H4 (cell line): ENCODE measurements at regions not wholly inside any gene's neighbourhood (a gene's known extent, or its start where the extent isn't known, plus 50 kb on each side); places are given as distances from the start of the nearest gene placed in this dataset.
A peak's percentile ranks its signal among the peaks of the same experiment; 100 is the strongest.

Experiments
- DNase-seq: peaks from one replicate; pipeline ENCODE4 v3.0.0-alpha.2; 2015; ENCODE audit warnings: low spot score

GRCh38 chr4:13849778-13850177 lies 222.3 kb upstream of the BOD1L1 start:
- DNase-seq = no peak

GRCh38 chr4:13851085-13851940 lies 223.8 kb upstream of the BOD1L1 start:
- DNase-seq = no peak

GRCh38 chr4:13852411-13852810 lies 224.9 kb upstream of the BOD1L1 start:
- no peak for DNase-seq

DNA sequence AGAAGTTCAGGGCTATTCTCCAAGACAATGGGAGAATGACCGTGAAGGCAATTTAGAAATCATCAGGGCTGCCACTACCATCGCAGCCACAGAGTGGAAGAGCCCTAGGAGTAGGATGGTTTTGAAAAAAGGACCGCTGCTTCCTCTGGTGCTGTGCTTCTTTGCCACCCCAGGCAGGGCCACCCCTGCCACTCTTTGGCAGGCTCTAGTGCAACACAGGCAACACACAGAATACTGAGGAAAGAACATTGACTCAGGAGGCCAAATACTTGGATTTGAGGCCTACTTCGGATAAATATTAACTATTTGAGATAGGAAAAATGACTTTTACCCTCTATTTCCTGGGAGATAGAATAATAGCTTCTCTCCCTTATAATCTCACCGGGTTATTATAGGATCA lies 228.9 kb upstream of the BOD1L1 start:
- DNase-seq = no peak

DNA sequence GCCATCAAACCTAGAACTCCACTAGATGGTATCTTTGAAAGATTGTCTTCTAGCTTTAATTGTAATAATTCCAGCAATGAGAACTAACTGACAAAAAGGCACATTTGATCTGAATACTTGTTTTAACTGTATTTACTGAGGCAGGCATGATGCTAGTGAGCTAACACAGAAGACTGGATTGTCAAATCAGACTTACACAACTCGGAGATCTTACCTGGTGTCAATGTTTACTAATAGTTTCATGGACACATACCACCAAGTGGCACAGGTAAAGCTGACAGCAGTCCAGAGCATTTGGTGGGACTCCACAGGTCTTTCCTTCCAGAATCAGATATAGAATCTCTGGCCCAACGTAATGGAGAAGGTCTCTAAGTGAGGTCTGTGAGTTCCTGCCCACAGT lies 229.9 kb upstream of the BOD1L1 start:
- no peak for DNase-seq

DNA sequence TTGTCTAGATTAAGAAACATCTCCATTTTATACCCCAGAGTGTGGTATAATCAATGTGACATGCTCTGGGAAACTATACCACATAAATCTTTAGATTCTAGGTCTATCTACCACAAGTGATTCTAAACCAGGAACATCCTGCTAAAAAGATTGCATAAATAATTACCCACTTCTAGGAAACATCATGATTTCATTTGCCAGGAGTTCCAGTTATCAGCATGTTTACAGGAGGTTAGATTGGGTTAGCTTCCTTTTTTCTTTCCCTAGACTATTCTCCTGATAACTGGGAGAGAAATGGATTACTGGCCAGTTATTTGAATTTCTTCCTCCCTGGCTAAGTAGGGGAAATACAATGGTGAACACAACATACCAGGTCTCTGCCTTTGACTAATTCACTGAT lies 230.3 kb upstream of the BOD1L1 start:
- no peak for DNase-seq

DNA sequence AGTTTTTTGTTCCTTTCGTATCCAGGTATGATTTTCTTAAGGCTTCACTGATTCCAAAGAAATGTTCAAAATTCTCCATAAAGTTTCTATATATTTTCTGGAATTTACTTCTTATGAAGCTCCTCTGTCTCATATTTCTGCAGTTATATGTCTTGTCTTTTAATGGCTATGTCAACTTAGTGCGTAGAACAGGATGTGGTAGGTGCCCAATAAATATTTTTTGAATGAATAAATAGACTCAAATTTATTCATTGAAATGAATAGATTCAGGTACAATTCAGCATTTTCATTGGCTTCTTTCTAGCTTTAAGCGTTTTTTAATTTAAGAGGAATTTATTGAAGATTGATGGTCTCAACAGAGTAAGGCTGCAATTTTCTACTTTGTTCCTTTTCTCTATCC lies 231.9 kb upstream of the BOD1L1 start:
- DNase-seq = no peak

- no peak for DNase-seq
Observed at GRCh38 chr4:13860126-13860525, 232.6 kb upstream of the BOD1L1 start.

DNA sequence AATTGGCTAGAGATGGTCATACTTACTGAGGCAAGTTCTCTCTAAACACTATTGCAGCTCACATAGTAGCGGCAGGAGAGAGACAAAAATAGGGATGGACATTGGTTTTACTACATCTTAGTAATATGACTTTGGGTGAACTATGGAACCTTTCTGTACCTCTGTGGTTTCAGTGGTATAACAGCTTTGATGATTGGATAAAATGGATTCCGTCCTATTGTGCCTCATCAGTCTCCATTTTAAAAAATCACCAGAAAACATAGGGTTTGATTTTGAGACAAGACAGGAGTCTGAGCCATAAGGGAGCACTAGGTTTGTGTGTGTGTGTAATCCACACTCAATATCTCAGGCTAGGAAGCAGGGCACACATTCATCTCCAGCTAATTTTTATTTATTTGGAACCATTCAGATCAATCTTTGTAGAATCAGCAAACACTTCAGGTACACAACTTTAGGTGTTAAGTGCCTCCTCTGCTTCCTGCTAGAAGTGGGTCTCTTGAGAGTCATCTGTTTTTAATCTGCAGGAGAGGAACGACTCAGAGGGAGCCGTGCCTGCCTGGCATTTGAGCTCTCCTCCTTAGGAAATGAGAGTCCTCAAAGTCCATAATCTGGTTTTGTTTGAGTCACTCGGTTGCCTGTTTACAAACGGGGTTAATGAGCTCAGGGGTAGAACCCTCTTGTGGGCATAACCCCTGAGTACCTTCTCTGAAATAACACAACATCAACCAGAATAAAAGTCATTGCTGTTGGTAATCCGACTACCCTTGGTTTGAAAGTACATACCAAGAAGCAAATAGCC lies 238.5 kb upstream of the BOD1L1 start:
- peak; percentile 25 for DNase-seq

DNA sequence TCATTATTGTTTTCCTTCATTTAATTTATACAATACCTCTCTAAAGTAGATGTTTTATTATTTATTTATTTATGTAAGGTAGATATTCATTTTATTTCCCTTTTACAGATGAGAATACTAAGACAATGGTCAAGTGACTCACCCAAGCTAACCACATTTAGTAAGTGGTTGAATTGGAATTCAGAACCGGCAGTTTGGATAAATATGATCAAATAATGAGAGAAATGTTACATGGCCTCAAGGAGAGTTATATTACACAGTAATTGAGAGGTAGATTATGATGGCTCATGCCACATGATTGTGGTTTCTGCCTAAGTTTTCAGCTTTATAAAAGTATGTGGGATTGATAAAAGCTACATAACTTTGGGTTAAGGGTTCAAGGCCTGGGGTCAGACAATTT lies 239.4 kb upstream of the BOD1L1 start:
- DNase-seq = no peak

DNA sequence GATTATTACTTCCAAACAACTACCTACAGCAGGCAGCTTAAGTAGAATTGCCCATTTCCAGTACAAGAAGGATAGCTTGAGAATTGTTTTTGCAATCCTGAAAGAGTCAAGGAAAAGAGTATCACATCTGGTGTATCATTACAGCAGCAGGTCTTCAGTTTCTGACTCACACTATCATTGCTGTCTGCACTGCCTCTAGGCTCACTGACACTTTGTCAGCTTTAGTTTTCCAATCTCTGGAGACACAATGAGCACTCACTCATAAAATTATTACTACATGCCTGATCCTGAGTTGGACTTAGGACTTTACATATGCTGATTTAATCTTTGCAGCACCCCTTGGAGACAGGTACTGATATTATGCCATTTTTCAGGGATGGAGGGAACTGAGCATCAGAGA lies 244.6 kb upstream of the BOD1L1 start:
- no peak for DNase-seq

DNA sequence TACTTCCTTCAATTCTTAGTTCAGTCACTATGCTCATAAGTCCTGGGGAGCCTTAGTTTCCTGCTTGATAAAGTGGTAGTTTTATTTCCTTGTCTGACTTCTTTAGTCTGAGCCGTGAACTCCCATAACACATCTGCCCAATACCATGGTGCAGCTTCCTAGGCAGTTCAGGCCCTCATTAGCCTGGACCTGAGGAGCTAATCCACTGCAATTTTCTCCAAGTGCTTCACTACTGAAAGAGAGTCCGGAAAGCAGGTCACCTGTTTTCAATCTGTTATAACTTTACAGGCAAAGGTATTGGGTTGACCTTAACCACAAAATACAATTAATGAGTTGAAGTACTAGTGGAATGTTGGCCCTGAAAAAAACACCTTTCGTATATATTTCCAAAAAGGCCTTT lies 245.4 kb upstream of the BOD1L1 start:
- DNase-seq = no peak

DNA sequence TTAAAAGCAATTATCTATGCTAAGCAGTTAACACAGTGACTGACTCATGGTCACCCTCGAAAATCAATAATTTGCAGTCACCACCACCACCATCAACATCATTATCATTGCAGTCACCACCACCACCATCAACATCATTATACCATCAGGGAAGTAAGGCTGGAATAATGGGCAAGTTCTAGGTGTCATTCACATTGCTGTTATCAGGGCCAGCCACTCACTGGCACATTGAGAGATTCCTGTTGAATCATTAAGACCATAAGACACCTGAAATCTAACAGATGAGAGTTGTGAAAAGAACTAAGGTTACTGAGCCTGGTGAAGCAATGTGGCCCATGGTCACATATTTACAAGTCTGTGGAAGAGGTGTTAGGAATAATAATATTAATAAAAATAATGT lies 247.7 kb upstream of the BOD1L1 start:
- no peak for DNase-seq

DNA sequence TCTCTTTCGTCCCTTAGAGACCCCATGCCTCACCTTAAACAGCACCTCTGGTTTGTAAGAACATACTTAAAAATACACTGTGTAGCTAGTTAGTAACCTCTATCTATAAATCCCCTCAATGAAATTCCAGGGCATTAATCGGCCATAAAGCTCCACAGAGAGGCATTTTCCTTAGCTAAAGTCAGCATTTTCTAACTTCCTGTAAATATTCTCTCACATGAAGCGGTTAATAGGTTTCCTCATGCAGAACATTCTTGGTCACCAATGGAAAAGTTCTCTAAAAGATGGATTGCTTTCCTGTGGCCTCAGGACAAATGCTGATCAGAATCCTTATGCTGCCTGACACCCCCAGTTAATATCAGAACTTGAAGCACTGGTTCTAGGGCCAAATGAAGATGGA lies 248.6 kb upstream of the BOD1L1 start:
- no peak for DNase-seq

DNA sequence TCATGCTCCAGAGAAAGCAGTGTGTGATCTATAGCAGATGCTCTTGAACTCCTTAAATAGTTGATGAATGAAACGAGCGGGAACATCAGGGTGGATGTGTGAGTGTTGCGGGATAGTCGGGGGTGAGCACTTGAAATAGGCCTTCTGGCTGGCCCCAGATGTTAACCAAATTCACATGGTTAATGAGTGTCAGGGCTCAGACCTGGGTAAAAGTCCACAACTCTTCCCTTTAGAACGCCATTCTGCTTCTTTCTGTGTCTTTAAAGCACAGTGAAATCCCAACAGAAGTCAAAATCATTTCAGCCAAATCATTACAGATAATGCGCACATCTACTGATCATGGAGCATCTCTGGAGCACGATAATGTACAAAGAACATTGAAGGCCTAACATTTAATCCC lies 249.4 kb upstream of the BOD1L1 start:
- DNase-seq = no peak

DNA sequence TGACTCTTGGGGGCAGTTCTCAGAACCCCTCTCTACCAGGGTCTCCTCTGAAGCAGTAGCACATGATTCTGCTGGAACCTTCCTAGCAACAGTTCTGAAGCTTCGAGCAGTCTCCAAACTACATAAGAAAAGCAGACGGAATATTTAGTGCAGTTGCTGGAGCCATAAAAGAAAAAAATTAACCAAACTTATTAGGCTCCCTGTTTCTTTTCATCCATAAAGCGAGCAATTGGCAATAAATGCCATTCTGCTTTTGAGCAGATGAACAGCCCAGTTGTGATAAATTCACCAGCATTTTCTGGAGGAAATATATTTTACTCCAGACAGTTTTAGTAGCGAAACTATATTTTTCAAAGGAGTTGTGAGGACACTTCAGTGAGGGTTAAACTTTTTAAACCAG lies 250.1 kb upstream of the BOD1L1 start:
- DNase-seq = no peak

GRCh38 chr4:13881892-13882291 lies 254.4 kb upstream of the BOD1L1 start:
- no peak for DNase-seq

DNA sequence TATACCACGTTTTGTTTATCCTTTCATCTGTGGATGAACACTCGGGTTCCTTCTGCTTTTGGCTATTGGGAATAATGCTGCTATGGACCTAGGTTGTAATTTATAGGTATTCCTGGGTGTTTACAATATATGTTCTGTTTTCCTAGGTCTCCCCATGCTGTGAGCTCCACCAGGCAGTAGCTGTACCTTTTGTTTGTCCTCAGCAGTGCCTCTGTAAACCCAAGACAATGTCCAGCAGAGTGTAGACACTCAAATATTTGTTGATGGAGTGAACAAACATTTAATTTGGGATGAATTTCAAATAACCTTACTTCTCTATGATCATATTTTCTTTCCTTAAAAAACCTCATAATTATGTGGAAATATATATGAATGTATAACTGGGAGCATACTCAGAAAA lies 259.5 kb upstream of the BOD1L1 start:
- no peak for DNase-seq

DNA sequence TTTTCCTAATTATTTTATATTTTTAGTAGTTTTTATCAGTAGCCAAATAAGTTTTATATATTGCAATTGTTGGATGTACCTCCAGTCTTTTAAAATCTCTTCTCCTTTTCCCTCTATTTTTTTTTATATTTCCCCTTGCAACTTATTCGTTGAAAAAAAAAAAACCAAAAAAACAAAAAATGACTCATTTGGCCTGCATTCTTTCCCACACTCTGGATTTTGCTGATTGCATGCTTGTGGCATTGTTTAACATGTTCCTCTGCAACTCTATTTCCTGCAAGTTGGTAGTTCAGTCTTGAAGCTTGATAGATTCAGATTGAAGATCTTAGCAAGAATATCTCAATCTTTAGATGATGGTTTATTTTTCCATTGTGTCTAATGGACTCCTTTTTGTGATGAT lies 260.6 kb upstream of the BOD1L1 start:
- DNase-seq = peak; percentile 83

GRCh38 chr4:13891544-13891939 lies 264.0 kb upstream of the BOD1L1 start:
- DNase-seq = no peak

GRCh38 chr4:13892739-13893105 lies 265.2 kb upstream of the BOD1L1 start:
- DNase-seq = peak; percentile 13

DNA sequence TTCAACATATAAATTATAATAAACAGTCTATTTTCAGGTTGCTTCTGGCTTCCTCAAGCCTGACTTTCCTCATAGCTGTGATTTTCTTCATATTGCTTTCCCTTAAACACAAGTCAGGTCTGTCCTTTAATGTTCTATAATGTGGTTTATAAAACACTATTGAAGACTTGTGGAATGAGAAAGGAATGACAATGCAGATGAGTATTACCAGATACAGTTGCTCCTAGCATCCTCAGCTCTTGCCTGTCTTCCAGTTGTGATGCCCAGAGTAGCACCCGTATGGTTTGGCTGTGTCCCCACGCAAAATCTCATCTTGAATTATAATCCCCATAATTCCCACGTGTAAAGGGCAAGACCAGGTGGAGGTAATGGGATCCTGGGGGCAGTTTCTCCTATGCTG lies 265.7 kb upstream of the BOD1L1 start:
- DNase-seq = no peak

DNA sequence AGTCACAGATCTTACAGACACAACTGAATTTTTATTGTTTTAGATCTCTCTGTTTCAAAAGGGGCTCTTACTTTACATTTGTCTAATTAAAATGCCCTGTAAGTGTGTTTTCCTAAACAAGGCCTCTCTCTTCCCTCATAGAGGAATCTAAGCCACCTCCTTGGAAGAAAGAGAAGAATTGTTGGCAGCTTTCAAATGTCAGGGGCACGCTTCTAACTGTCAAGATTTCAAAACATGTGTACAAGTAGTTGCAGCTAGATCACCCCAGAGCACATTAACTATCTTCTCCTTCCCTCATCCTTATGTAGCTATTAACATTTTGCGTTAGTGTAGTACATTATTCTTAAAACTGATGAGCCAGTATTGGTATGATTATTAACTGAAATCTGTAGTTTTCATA lies 266.5 kb upstream of the BOD1L1 start:
- no peak for DNase-seq
